ENCODE measurements at regions not wholly inside any gene's neighbourhood (a gene's known extent, or its start where the extent isn't known, plus 50 kb on each side); places are given as distances from the start of the nearest gene placed in this dataset.

GRCh38 chr1:23639460-23640095, 52.0 kb upstream of the RPL11 start:
- DNase-seq (ENCODE audit: low read depth in 3 of 3) = no peak

GRCh38 chr1:23638786-23639241, 52.8 kb upstream of the RPL11 start:
- no peak for DNase-seq (ENCODE audit: low read depth in 3 of 3)

DNA sequence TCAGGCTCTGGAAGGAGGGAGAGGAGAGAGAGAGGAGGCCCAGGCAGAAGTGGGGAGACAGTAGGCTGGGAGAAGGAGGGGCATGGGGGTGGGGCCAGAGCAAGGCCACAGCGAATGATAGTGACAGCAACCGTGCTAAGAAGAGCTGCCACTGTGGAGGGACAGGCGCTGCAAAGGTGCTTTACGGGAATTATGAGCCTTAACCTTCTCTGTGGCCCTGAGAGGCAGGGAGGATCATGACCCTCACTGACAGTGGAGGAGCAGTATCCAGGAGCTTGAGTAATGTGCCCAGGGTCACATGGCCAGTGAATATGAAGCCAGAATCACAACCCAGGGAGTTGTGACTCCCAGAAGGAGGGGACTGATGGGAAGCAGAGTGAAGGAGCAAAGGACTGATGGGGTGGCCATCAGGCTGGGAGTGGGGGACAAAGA, 53.4 kb upstream of the RPL11 start:
- DNase-seq (ENCODE audit: low read depth in 3 of 3) = no peak

- DNase-seq (ENCODE audit: low read depth in 3 of 3) = no peak
Observed at GRCh38 chr1:23636009-23636408, 55.6 kb upstream of the RPL11 start.

DNA sequence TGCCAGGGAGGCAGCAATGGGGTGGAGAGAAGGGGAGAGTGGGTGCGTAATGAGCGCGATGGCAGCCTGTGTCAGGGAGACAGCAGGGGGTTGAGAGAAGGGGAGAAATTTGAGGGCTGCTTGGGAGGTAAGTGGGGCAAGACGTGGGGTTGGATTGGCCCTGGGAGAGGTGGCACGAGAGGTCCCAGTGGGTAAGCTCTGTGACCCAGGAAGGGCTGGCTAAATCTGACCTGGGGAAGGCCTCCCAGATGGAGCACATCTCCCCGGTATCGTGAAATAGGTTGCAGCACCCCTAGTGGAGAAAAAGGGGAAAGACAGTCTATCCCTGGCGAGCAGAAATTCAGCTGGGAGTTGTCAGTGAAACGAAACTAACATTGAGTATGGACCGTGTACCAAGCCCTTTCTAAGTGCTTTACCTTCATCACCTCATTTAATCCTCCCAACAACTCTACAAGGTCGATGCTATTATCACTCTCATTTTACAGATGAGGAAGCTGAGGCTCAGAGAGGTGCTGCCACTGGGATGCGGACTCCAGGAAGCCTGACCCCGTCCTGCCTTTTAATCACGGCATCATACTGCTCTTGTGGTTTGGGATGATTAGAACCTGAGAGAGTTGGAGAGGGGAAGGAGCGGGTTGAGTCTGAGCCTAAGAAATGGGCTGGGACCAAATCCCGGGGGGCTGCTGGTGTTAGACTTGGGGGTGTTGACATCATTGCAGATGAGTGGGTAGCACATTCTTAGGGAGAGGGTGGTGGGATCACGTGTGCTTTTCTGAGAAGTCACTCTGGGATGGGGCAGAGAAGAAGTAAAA, 56.6 kb upstream of the RPL11 start:
- peak in 1 of 3 donors; percentile 39 for DNase-seq (ENCODE audit: low read depth in 3 of 3)

DNA sequence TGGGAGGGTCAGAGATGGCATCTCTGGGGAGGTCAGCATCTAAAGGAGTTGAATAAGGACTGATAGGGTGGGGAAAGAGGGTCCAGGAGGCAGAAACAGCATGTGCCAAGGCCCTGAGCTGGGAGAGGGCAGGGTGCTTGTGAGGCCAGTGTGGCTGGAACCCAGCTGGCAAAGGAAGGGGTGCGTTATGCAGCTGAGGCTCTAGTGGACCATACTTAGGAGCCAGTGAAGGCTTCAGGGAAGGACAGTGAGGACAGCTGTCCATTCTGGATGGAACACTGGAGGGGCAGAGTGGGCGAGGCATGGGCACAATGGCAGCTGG, 57.1 kb upstream of the RPL11 start:
- no peak for DNase-seq (ENCODE audit: low read depth in 3 of 3)

DNA sequence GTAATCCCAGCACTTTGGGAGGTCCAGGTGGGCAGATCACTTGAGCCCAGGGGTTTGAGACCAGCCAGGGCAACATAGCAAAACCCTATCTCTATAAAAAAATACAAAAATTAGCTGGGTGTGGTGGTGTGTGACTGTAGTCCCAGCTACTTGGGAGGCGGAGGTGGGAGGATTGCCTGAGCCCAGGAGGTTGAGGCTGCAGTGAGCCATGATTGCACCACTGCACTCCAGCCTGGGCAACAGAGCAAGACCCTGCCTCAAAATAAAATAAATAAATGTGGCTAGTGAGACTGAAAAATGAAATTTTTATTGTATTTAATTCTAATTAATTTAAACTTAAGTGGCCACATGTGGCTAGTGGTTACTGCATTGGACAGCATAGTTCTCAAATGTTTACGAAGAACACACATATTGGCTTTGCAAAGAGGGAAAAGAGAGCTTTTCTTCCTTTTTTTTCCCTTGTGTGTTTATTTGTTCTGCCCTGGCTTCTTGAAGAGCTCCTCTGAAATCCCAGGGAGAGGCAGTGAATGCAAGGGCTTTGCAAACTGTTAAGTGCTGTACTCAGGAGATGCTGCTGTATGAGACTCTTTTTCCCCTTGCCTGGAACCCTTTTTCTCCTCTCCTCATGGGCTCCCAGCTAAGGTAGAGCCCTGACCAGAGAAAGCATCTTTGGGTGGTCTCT, 59.0 kb upstream of the RPL11 start:
- no peak for DNase-seq (ENCODE audit: low read depth in 3 of 3)

- DNase-seq (ENCODE audit: low read depth in 3 of 3) = no peak
Observed at GRCh38 chr1:23629708-23630290, 61.8 kb upstream of the RPL11 start.

GRCh38 chr1:23628951-23629387, 62.6 kb upstream of the RPL11 start:
- DNase-seq (ENCODE audit: low read depth in 3 of 3) = no peak

DNA sequence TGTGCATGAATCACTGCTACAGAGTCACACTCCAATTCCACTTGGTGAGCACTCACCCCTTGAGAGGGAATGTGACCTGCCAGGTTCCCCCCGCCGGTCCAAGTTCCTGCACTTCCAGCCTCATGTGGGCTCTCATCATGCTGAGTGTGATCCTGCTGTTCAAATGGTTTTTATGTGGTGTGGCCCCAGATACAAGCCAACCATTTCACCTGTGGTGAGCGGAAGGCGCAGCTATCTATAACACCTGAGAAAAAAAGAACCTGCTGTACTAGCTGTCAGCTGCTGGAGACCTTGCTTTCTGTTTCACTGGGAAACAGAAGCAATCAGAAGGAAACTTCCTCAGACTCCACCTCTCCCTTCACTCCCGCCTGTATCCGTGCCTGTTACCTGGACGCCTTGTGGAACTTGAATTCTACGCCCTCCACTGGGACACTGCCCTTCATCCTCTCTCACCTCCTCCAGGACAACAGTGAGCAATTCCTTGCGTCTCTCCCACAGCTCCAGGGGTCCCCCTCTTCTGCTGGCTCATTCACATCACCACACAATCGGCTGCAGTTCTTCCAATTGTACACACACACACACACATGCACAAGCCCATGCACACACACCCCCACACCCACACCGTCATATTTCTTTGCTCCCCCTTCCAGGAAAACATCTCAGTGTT, 64.4 kb upstream of the RPL11 start:
- no peak for DNase-seq (ENCODE audit: low read depth in 3 of 3)

DNA sequence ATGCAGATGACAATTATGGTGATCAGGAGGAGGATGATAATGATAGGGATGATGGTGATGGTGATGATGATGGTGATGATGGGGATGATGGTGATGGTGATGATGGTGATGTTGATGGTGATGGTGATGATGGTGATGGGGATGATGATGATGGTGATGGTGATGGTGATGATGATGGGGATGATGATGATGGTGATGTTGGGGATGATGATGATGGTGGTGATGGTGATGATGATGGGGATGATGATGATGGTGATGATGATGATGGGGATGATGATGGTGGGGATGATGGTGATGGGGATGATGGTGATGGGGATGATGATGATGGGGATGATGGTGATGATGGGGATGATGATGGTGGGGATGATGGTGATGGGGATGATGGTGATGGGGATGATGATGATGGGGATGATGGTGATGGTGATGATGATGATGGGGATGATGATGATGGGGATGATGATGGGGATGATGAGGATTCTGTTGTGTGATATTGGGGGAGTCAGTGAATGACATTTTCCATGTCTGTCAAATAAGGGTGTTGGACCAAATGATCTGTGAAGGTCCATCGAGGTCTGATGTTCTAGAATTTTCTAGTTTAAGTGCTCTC, 65.6 kb upstream of the RPL11 start:
- no peak for DNase-seq (ENCODE audit: low read depth in 3 of 3)

- DNase-seq (ENCODE audit: low read depth in 3 of 3) = no peak
Observed at GRCh38 chr1:23625459-23625858, 66.1 kb upstream of the RPL11 start.

DNA sequence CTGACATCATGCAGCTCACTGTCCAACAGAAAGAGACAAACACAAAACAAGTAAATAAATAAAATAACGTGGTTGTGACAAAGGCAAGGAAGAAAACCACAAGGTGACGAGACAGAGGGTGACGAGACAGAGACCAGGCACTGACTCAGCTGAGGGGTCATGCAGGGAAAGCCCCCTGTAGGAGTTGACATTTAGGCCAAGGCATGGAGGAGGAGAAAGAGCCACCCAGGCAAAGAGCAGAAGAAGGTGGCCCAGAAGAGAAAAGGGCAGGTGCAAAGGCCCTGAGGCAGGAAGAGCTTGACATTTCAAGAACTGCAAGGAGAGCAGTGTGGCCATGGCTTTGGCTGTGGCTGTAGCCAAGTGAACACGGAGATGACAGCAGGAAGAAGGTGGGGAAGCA, 65.1 kb upstream of the ID3 start:
- peak in 2 of 3 donors; percentile 20 to 65 for DNase-seq (ENCODE audit: low read depth in 3 of 3)

- DNase-seq (ENCODE audit: low read depth in 3 of 3) = no peak
Observed at GRCh38 chr1:23622284-23622683, 63.0 kb upstream of the ID3 start.

- DNase-seq (ENCODE audit: low read depth in 3 of 3) = no peak
Observed at GRCh38 chr1:23620605-23621004, 61.3 kb upstream of the ID3 start.

GRCh38 chr1:23619299-23620188, 60.2 kb upstream of the ID3 start:
- peak; percentile 35 to 70 (median 66) for DNase-seq (ENCODE audit: low read depth in 3 of 3)

DNA sequence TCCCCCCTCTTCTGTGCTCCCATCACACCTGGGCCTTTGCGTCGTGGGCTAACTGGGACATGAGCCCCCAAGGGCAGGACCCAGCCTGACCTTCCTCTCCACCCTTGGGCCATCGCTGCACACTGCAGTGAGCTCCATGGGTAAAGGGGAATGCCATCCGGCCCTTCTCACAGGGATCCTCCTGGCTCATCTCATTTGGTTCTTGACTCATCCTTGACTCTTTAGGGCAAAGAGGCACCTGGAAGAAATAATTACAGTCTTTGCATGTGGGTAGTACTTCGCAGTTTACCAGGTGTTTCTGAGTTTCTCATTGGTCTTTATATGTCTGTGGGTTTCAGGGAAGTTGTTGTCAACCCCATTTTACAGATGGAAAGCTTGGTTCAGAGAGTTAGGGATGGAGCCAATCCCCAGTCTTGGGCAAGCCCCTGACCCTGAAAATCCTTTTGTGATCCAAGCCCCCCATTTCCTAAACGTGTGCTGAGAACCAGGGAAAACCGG, 59.3 kb upstream of the ID3 start:
- no peak for DNase-seq (ENCODE audit: low read depth in 3 of 3)

- DNase-seq (ENCODE audit: low read depth in 3 of 3) = no peak
Observed at GRCh38 chr1:23617084-23617521, 57.8 kb upstream of the ID3 start.

GRCh38 chr1:23616292-23616824, 57.1 kb upstream of the ID3 start:
- DNase-seq (ENCODE audit: low read depth in 3 of 3) = no peak

DNA sequence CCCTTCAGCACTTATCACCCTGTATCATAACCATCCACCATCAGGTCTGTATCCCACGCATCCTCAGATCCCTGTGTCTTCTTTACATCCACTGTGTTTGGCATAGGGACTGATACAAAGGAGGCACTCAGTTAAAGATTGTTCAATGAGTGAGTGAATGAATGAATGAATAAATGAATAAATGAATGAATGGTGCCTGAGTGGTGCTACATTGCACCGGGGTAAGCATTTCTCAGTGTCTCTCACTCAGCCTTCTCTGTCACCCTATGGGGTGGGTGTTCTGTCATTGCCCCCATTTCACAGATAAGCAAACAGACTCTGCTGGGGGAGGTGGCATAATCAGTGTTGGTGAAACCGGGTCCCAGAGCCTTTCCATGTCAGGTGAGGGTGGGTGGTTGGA, 56.6 kb upstream of the ID3 start:
- no peak for DNase-seq (ENCODE audit: low read depth in 3 of 3)
